PC-9 (cell line): ENCODE measurements at regions not wholly inside any gene's neighbourhood (a gene's known extent, or its start where the extent isn't known, plus 50 kb on each side); places are given as distances from the start of the nearest gene placed in this dataset.
"Not testable (repeated sequence)": the region's sequence is repeated elsewhere in the genome, so short reads cannot be mapped to it uniquely, and the experiment has no call there.

Experiments
- BruUV-seq: library from RNA; stranded (reverse); fragments of 400-500 nt; replicated peaks from 2 replicates; lab custom pipeline; 2021; lab: Mats Ljungman, UMichigan
- CTCF ChIA-PET: fragments of 300-600 bp; sonication (Branson Sonifier 250); formaldehyde crosslinking; loops from one replicate; lab custom pipeline; 2022; ENCODE audit warnings: antibody characterized with exemption; lab: Charles Lee
- POLR2A ChIA-PET: fragments of 300-600 bp; sonication (Branson Sonifier 250); formaldehyde crosslinking; loops from one replicate; lab custom pipeline; 2022; ENCODE audit warnings: antibody characterized with exemption; ENCODE audit not compliant: unreplicated experiment; lab: Charles Lee
- DNase-seq, 2 experiments: peaks; one replicate each; pipeline versions ENCODE4 v3.0.0 to v3.0.0-alpha.2; 2015 to 2022; ENCODE audit warnings: mixed read lengths in 1 of 2
- H2AFZ ChIP-seq: fragments of 200-600 bp; sonication (generic); 2 replicates; pipeline ENCODE4 v1.8.1; 2017; ENCODE audit warnings: antibody characterized with exemption
- H3F3A ChIP-seq: fragments of 200-600 bp; sonication (generic); 2 replicates; pipeline ENCODE4 v1.8.1; 2017; ENCODE audit warnings: antibody characterized with exemption, mild to moderate bottlenecking, low read depth; ENCODE audit not compliant: insufficient read depth
- H3K27ac ChIP-seq: fragments of 200-600 bp; sonication (generic); 2 replicates; pipeline ENCODE4 v1.6.1; 2016; ENCODE audit warnings: mixed run types
- H3K27me3 ChIP-seq: fragments of 200-600 bp; sonication (generic); 2 replicates; pipeline ENCODE4 v1.6.1; 2016; ENCODE audit warnings: low read depth, mixed run types; ENCODE audit not compliant: insufficient read depth
- H3K36me3 ChIP-seq: fragments of 200-600 bp; sonication (generic); 2 replicates; pipeline ENCODE4 v1.6.1; 2016; ENCODE audit warnings: low read depth, mixed run types
- H3K4me1 ChIP-seq: fragments of 200-600 bp; sonication (generic); replicated peaks from 2 replicates; pipeline ENCODE4 v1.6.1; 2016; ENCODE audit warnings: mixed run types; ENCODE audit not compliant: insufficient read depth
- H3K4me2 ChIP-seq: fragments of 200-600 bp; sonication (generic); 2 replicates; pipeline ENCODE4 v1.6.1; 2017; ENCODE audit warnings: mixed run types
- H3K4me3 ChIP-seq: fragments of 200-600 bp; sonication (generic); 2 replicates; pipeline ENCODE4 v1.6.1; 2016; ENCODE audit warnings: mixed run types
- H3K79me2 ChIP-seq: fragments of 200-600 bp; sonication (generic); 2 replicates; pipeline ENCODE4 v1.6.1; 2017; ENCODE audit warnings: low read depth, mixed run types
- H3K9me2 ChIP-seq: fragments of 200-600 bp; sonication (generic); 2 replicates; pipeline ENCODE4 v1.8.1; 2017; ENCODE audit warnings: mild to moderate bottlenecking; ENCODE audit not compliant: insufficient read depth
- H3K9me3 ChIP-seq: fragments of 200-600 bp; sonication (generic); 2 replicates; pipeline ENCODE4 v1.8.1; 2016; ENCODE audit warnings: low read depth; ENCODE audit not compliant: insufficient read depth
- H4K20me1 ChIP-seq: fragments of 200-600 bp; sonication (generic); 2 replicates; pipeline ENCODE4 v1.8.1; 2017; ENCODE audit not compliant: insufficient read depth
- CTCF ChIP-seq: fragments of 200-600 bp; sonication (generic); conservative IDR thresholded peaks from 2 replicates; pipeline ENCODE4 v1.6.1; 2017; ENCODE audit warnings: mixed run types, antibody characterized with exemption, mild to moderate bottlenecking, moderate library complexity
- EZH2 ChIP-seq: fragments of 200-600 bp; sonication (generic); IDR thresholded peaks from 2 replicates; pipeline ENCODE4 v1.8.0; 2017; ENCODE audit warnings: antibody characterized with exemption, low read depth
- intact Hi-C: fragments of 100-400 bp; cut with micrococcal nuclease; formaldehyde crosslinking; loops from one replicate; pipeline ENCODE4 v1.10.0; 2022; ENCODE audit not compliant: unreplicated experiment

- Histone ChIP-seq H3K27ac (no peak overlapping the region), H3K9me2 (no peaks in the 10 kb centered on the region), H3K36me3 (no peaks in the 10 kb centered on the region), H3K4me2 (no peak overlapping the region), H3K9me3 (no peaks in the 10 kb centered on the region), H2AFZ (no peak overlapping the region), H3K4me1 (no peaks in the 10 kb centered on the region), H3K27me3 (peaks cover 30% of the 10 kb centered on the region), H3K79me2 (no peaks in the 10 kb centered on the region), H3F3A (no peaks in the 10 kb centered on the region), H3K4me3 (no peak overlapping the region), H4K20me1 (no peaks in the 10 kb centered on the region)
- intact Hi-C loops, result no loop called here
- ChIA-PET POLR2A (no interaction called here), CTCF (no interaction called here)
- no peak for TF ChIP-seq EZH2
- TF ChIP-seq CTCF, result no peak
- BruUV-seq, result no TSS peak
- no peak for DNase-seq
These were observed 82.1 kb upstream of the ELAC2 start for GRCh38 chr17:13099926-13100325.

- Histone ChIP-seq H3K79me2 (no peaks in the 10 kb centered on the region), H3F3A (no peaks in the 10 kb centered on the region), H3K27ac (no peak overlapping the region), H3K4me2 (no peak overlapping the region), H3K9me3 (no peaks in the 10 kb centered on the region), H3K4me3 (no peak overlapping the region), H3K27me3 (peaks cover 30% of the 10 kb centered on the region), H3K4me1 (no peaks in the 10 kb centered on the region), H3K36me3 (no peaks in the 10 kb centered on the region), H2AFZ (no peak overlapping the region), H4K20me1 (no peaks in the 10 kb centered on the region), H3K9me2 (no peaks in the 10 kb centered on the region)
- DNase-seq, result no peak
- ChIA-PET CTCF (no interaction called here), POLR2A (no interaction called here)
- TF ChIP-seq CTCF (no peak), EZH2 (no peak)
- intact Hi-C loops, result no loop called here
- BruUV-seq, result no TSS peak
These were observed 81.4 kb upstream of the ELAC2 start for GRCh38 chr17:13099089-13099735.

DNA sequence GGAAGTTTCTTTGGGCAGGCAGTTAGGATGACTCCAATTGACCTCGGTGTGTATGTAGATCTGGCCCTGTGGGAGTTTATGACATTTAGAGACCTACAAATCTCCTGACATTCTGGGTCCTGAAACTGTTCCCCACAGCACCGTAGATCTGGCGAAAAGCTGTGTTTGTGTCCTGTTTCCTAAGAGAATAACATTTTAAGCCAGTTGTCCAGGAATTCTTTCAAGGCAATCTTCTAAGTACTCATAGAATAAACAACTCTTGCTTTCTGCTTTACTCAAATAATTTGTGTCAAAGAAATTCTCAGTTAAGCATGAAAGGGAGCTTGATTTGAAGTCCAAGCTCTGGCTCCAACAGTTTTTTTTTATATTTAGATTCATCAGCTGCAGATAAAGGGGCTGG lies 78.5 kb upstream of the ELAC2 start:
- peaks cover 27% of the 10 kb centered on the region for H3K27me3 ChIP-seq
- no peaks in the 10 kb centered on the region for H4K20me1 ChIP-seq
- no peak overlapping the region for H3K4me2 ChIP-seq
- intact Hi-C loops, result no loop called here
- no peaks in the 10 kb centered on the region for H3K9me3 ChIP-seq
- CTCF ChIA-PET, result no interaction called here
- no peak overlapping the region for H3K4me3 ChIP-seq
- BruUV-seq, result no TSS peak
- H2AFZ ChIP-seq, result no peak overlapping the region
- no peaks in the 10 kb centered on the region for H3K4me1 ChIP-seq
- H3K9me2 ChIP-seq, result no peaks in the 10 kb centered on the region
- no peak overlapping the region for H3K27ac ChIP-seq
- H3K79me2 ChIP-seq, result no peaks in the 10 kb centered on the region
- TF ChIP-seq CTCF (no peak), EZH2 (no peak)
- POLR2A ChIA-PET, result no interaction called here
- H3K36me3 ChIP-seq, result no peaks in the 10 kb centered on the region
- DNase-seq, result no peak
- no peaks in the 10 kb centered on the region for H3F3A ChIP-seq

GRCh38 chr17:13092010-13092409 lies 74.2 kb upstream of the ELAC2 start:
- H3K27ac ChIP-seq, POLR2A ChIA-PET, H3K9me3 ChIP-seq, intact Hi-C loops, H3K4me1 ChIP-seq, H3F3A ChIP-seq, H3K27me3 ChIP-seq, H3K9me2 ChIP-seq, BruUV-seq, H3K4me2 ChIP-seq, H4K20me1 ChIP-seq, H3K79me2 ChIP-seq, CTCF ChIA-PET, DNase-seq, H2AFZ ChIP-seq, H3K36me3 ChIP-seq, H3K4me3 ChIP-seq: not testable (repeated sequence)
